NB4 (cell line): ENCODE measurements at regions not wholly inside any gene's neighbourhood (a gene's known extent, or its start where the extent isn't known, plus 50 kb on each side); places are given as distances from the start of the nearest gene placed in this dataset.

Experiments
- CTCF ChIP-seq: IDR thresholded peaks from one replicate; pipeline ENCODE4 v1.5.1; 2012; ENCODE audit warnings: low read depth, low read length
- MAX ChIP-seq: IDR thresholded peaks from 2 replicates; pipeline ENCODE4 v1.6.1; 2011; ENCODE audit warnings: low read depth, low read length
- MYC ChIP-seq: IDR thresholded peaks from 2 replicates; pipeline ENCODE4 v1.6.1; 2011; ENCODE audit warnings: low read depth, low read length
- POLR2A ChIP-seq: IDR thresholded peaks from 2 replicates; pipeline ENCODE4 v1.6.1; 2011; ENCODE audit warnings: mild to moderate bottlenecking; ENCODE audit not compliant: insufficient read length; ENCODE audit errors: extremely low read depth

GRCh38 chr6:125533710-125534397 is 215.6 kb upstream of the HEY2 start:
- TF ChIP-seq CTCF: no peak
- TF ChIP-seq POLR2A: no peak
- no peak for TF ChIP-seq MYC
- TF ChIP-seq MAX: no peak
